Eye (tissue), 1 donor: ENCODE measurements at regions not wholly inside any gene's neighbourhood (a gene's known extent, or its start where the extent isn't known, plus 50 kb on each side); places are given as distances from the start of the nearest gene placed in this dataset.

Experiments used
- DNase-seq: peaks from one replicate; pipeline ENCODE4 v3.0.0-alpha.2; 2015

DNA sequence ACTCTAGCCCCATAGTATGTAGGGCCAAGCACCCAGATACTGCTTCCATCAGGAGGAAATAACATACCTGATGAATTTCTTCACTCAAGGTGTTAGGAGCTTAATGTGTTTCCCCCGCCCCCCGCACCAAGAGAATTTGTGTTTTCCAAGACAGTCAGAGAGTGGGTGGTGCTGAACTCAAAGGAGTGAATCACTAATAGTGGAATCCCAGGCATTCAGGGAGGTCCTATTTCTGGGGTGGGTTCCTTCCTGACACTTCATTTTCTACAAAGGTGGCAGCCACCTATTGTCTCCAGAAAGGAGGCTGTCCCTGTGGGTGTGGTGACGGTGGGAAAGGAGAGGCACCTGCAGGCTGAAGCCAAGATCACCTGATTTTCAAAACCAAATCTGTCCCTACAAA, 50.8 kb upstream of the ELF5 start:
- no peak for DNase-seq

DNA sequence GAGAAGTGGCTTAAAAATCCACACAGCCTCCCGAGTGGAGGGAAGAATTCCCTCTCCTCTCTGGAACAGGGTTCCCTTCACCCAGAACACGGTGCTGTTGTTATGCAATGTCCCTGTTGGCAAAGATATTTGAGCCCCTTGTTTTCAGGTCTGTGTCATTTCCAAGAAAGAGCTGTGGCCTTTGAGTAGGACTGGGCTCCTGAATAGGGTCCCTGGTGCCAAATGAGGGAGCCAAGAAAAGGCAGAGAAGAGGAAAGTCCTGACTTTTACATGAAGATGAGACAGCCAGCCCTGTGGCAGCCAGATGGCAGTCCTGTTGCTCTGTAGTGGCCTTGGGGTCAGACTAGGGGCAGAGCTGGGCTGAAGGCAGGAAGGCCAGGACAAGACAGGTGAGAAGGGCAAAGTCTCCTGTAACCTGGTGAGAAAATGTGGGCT, 51.2 kb upstream of the ELF5 start:
- no peak for DNase-seq

DNA sequence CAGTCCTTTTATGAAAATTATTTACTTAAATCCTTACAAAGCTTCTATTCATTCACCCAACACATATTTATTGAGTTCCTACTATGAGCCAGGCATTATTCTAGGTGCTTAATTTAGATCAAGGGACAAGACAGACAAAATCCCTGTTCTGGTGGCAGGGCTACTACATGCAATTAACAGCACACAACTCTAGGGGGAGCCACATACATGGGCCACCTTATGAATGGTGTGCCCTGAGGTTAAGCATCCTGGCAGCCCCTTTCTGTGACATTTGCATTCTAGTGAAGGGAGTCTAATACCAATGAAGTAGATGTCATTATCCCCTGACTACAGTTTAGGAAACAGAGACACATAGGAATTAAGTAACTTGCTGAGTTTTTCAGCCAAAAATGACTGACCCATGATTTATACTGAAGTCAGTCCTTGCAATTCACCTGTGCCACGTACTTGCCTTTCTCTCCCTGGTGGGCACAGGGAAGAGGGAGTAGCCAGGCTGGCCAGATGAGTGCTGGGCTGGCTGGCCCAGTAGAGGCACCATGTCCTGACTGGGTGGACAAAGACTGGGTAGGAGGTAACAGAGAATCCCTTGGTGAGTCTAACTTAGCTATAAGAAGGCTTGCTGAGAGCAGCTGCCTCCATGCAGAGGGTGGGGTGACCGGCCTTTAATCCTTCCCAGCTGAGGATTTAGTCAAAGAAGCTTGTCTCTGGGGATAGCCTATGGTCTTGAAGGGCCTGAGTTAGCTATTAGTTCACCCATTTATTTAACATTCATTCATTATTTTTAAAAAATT, 52.0 kb upstream of the ELF5 start:
- DNase-seq, result no peak

DNA sequence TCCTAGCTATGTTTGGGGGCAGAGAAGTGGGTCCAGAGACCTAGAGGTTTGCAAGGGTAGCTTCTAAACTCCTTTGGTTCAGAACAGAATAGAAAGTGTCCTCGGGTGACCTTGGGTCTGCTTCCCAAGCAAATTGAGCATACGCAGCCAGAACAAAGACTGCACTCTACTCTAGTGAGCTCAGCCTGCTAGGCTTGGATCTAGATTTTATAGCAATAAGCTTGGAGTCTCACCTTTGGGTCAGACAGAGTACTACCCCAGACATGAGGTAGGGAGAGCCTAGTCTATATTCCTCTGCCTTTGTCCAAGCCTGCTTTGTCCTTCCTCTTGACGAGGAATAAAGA, 52.6 kb upstream of the ELF5 start:
- DNase-seq, result peak; percentile 16

DNA sequence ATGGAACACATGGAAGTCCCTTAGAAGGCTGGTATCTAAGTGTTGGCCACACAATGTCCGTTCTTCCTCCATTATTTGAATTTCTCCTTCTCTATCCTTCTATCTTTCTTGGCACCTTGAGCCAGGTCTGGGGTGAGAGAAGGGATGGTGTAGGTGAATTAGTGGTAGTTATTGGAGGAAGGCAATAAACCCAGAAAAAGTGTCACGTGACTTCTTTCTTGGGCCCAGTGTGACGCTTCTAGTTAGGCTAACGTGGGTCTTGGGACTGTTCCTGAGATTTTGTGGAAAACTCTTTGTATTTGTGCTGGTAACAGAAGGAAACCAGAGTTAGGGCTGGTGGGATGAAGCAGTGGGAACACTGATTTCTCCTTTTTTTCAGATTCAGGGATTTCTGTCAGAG, 53.1 kb upstream of the ELF5 start:
- DNase-seq, result no peak

DNA sequence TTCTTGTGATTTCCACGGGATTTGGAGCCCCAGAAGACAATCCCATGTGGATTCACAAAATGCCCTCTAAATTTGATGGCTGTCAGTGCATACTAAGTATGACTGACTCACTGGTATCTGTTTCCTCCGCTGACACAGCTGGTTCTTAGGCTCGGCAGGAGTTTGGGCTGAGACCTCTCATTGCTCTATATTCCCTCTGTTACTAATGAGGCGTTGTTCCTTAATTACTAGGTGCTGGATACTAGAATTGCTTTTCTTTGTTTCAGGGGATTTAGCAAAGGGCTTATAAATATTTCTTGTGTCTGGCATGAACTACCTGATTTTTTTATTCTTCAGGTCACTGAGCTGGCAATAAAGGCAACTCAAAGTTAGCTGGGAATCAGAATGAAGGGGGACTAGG, 53.2 kb upstream of the EHF start:
- no peak for DNase-seq

DNA sequence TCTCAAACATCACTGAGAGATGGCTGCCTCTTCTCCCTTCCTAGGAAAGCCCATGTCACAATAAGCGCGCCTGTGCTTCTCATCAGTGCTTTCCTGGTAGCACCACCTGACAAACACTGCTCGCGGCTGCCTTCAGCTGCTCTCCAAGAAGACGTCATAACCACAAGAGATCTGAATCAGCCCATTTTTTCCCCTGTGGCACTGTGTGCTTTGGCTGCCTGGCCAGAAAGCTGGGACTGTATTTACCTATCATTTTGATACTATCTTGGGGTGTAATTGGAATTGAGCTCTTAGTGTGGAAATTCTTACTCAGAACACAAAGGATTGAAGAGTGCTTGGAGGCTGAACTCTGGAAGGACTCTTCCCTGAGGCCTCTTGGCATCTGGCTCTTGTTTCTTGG, 50.3 kb upstream of the EHF start:
- no peak for DNase-seq
